Astrocyte (in vitro differentiated cells and primary cell): ENCODE measurements at regions not wholly inside any gene's neighbourhood (a gene's known extent, or its start where the extent isn't known, plus 50 kb on each side); places are given as distances from the start of the nearest gene placed in this dataset.

ENCODE experiments used
- EZH2 ChIP-seq: IDR thresholded peaks from 2 replicates; pipeline ENCODE4 v1.6.1; 2012; ENCODE audit warnings: mild to moderate bottlenecking, low read length, inconsistent platforms; ENCODE audit not compliant: insufficient read depth
- TF ChIP-seq, protein P1 (sequence below): IDR thresholded peaks from 2 replicates; pipeline ENCODE4 v1.5.1; 2011; ENCODE audit warnings: low read depth, mild to moderate bottlenecking, inconsistent platforms, low read length, moderate library complexity; ENCODE audit not compliant: insufficient read depth

GRCh38 chr1:218219460-218219859 is 65.6 kb upstream of the RRP15 start:
- TF ChIP-seq, protein P1, sequence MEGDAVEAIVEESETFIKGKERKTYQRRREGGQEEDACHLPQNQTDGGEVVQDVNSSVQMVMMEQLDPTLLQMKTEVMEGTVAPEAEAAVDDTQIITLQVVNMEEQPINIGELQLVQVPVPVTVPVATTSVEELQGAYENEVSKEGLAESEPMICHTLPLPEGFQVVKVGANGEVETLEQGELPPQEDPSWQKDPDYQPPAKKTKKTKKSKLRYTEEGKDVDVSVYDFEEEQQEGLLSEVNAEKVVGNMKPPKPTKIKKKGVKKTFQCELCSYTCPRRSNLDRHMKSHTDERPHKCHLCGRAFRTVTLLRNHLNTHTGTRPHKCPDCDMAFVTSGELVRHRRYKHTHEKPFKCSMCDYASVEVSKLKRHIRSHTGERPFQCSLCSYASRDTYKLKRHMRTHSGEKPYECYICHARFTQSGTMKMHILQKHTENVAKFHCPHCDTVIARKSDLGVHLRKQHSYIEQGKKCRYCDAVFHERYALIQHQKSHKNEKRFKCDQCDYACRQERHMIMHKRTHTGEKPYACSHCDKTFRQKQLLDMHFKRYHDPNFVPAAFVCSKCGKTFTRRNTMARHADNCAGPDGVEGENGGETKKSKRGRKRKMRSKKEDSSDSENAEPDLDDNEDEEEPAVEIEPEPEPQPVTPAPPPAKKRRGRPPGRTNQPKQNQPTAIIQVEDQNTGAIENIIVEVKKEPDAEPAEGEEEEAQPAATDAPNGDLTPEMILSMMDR, result no peak
- TF ChIP-seq EZH2, result no peak
